GM23338 (cell line): ENCODE measurements at regions not wholly inside any gene's neighbourhood (a gene's known extent, or its start where the extent isn't known, plus 50 kb on each side); places are given as distances from the start of the nearest gene placed in this dataset.

ENCODE experiments used
- ATAC-seq: fragments of 200-7000 bp; cut with Tn5 transposase; 3 replicates; pipeline ENCODE4 v1.9.1; 2020
- DNase-seq: peaks from one replicate; pipeline ENCODE4 v3.0.0-alpha.2; 2015; ENCODE audit warnings: low spot score
- H2AFZ ChIP-seq: fragments of 200-600 bp; sonication (generic); 2 replicates; pipeline ENCODE4 v1.8.0; 2016; ENCODE audit warnings: antibody characterized with exemption, mild to moderate bottlenecking, moderate library complexity
- H3F3A ChIP-seq: fragments of 200-600 bp; sonication (generic); replicated peaks from 2 replicates; pipeline ENCODE4 v1.8.0; 2017; ENCODE audit warnings: antibody characterized with exemption, mixed run types, low read depth
- H3K27ac ChIP-seq: fragments of 200-600 bp; sonication (generic); 2 replicates; pipeline ENCODE4 v1.6.1; 2016; ENCODE audit warnings: low read depth
- H3K27me3 ChIP-seq: fragments of 200-600 bp; sonication (generic); 2 replicates; pipeline ENCODE4 v1.8.0; 2016; ENCODE audit warnings: mild to moderate bottlenecking, mixed run types, moderate library complexity; ENCODE audit not compliant: insufficient read depth
- H3K36me3 ChIP-seq: fragments of 200-600 bp; sonication (generic); 2 replicates; pipeline ENCODE4 v1.8.0; 2016; ENCODE audit warnings: mild to moderate bottlenecking; ENCODE audit not compliant: insufficient read depth
- H3K4me1 ChIP-seq: fragments of 200-600 bp; sonication (generic); 2 replicates; pipeline ENCODE4 v1.8.0; 2016; ENCODE audit warnings: mild to moderate bottlenecking, moderate library complexity; ENCODE audit not compliant: insufficient read depth
- H3K4me2 ChIP-seq: fragments of 200-600 bp; sonication (generic); 2 replicates; pipeline ENCODE4 v1.7.1; 2017; ENCODE audit warnings: mixed run types
- H3K4me3 ChIP-seq: fragments of 200-600 bp; sonication (generic); 2 replicates; pipeline ENCODE4 v1.6.1; 2016; ENCODE audit warnings: mixed run types
- H3K79me2 ChIP-seq: fragments of 200-600 bp; sonication (generic); replicated peaks from 2 replicates; pipeline ENCODE4 v1.8.0; 2017; ENCODE audit warnings: mild to moderate bottlenecking; ENCODE audit not compliant: insufficient read depth
- H3K9me2 ChIP-seq: fragments of 200-600 bp; sonication (generic); 2 replicates; pipeline ENCODE4 v1.8.0; 2017; ENCODE audit not compliant: insufficient read depth
- H4K20me1 ChIP-seq: fragments of 200-600 bp; sonication (generic); replicated peaks from 2 replicates; pipeline ENCODE4 v1.8.0; 2017; ENCODE audit warnings: mild to moderate bottlenecking; ENCODE audit not compliant: insufficient read depth
- H3K27ac Mint-ChIP-seq: 2 replicates; pipeline ENCODE4 v1.8.0; 2020; ENCODE audit warnings: inconsistent platforms, mild to moderate bottlenecking, moderate library complexity, mixed read lengths
- H3K27me3 Mint-ChIP-seq: 3 replicates; pipeline ENCODE4 v1.8.0; 2022; ENCODE audit warnings: low read depth, mild to moderate bottlenecking, moderate library complexity, mixed read lengths, inconsistent platforms; ENCODE audit not compliant: insufficient read depth, poor library complexity
- H3K36me3 Mint-ChIP-seq: 3 replicates; pipeline ENCODE4 v1.8.0; 2021; ENCODE audit warnings: low read depth, mild to moderate bottlenecking, inconsistent platforms, moderate library complexity, mixed read lengths
- H3K4me1 Mint-ChIP-seq: 3 replicates; pipeline ENCODE4 v1.8.0; 2020; ENCODE audit warnings: mild to moderate bottlenecking, inconsistent platforms, mixed read lengths
- H3K4me3 Mint-ChIP-seq: 3 replicates; pipeline ENCODE4 v1.8.0; 2021; ENCODE audit warnings: moderate library complexity, mild to moderate bottlenecking, inconsistent platforms, mixed read lengths
- H3K9me3 Mint-ChIP-seq: 3 replicates; pipeline ENCODE4 v1.8.0; 2020; ENCODE audit warnings: moderate library complexity, mild to moderate bottlenecking, inconsistent platforms, mixed read lengths
- CREB1 ChIP-seq: fragments of 250-450 bp; sonication (Bioruptor Pico); IDR thresholded peaks from 2 replicates; pipeline ENCODE4 v1.5.0; 2020; ENCODE audit warnings: low read depth, mild to moderate bottlenecking, moderate library complexity
- ETS1 ChIP-seq: IDR thresholded peaks from 2 replicates; pipeline ENCODE4 v1.6.1; 2016; ENCODE audit warnings: antibody characterized with exemption
- EZH2 ChIP-seq: fragments of 200-600 bp; sonication (generic); IDR thresholded peaks from one replicate; pipeline ENCODE4 v1.8.0; 2017; ENCODE audit warnings: antibody characterized with exemption, mild to moderate bottlenecking, low read depth; ENCODE audit not compliant: unreplicated experiment
- EZH2phosphoT487 ChIP-seq: fragments of 200-600 bp; sonication (generic); IDR thresholded peaks from one replicate; pipeline ENCODE4 v1.8.1; 2018; ENCODE audit warnings: antibody characterized with exemption; ENCODE audit not compliant: unreplicated experiment
- JUNB ChIP-seq: IDR thresholded peaks from one replicate; pipeline ENCODE4 v1.6.1; 2016; ENCODE audit warnings: antibody characterized with exemption; ENCODE audit not compliant: unreplicated experiment
- NANOG ChIP-seq: IDR thresholded peaks from 2 replicates; pipeline ENCODE4 v1.6.1; 2016; ENCODE audit warnings: antibody characterized with exemption, borderline replicate concordance
- STAT1 ChIP-seq: IDR thresholded peaks from one replicate; pipeline ENCODE4 v1.6.1; 2016; ENCODE audit warnings: antibody characterized with exemption; ENCODE audit not compliant: unreplicated experiment
- ZNF114 ChIP-seq: fragments of 250-450 bp; sonication (Bioruptor Pico); IDR thresholded peaks from 2 replicates; pipeline ENCODE4 v1.5.0; 2020; ENCODE audit warnings: mild to moderate bottlenecking, moderate library complexity
- ZNF331 ChIP-seq: fragments of 250-450 bp; sonication (Bioruptor Pico); IDR thresholded peaks from 2 replicates; pipeline ENCODE4 v1.5.0; 2020; ENCODE audit warnings: low read depth, mild to moderate bottlenecking, moderate library complexity
- TF ChIP-seq, protein P1 (sequence below), 2 experiments: fragments of 200-600 bp in 1 of 2; sonication (generic) in 1 of 2; conservative IDR thresholded peaks; 2 replicates each; pipeline versions ENCODE4 v1.5.1 to v1.6.1; 2016 to 2017; ENCODE audit warnings: antibody characterized with exemption in 2 of 2, low read depth in 2 of 2, mild to moderate bottlenecking in 2 of 2, moderate library complexity in 1 of 2
- TF ChIP-seq, protein P2 (sequence below): IDR thresholded peaks from one replicate; pipeline ENCODE4 v1.6.1; 2018; ENCODE audit warnings: antibody characterized with exemption; ENCODE audit not compliant: unreplicated experiment

GRCh38 chr4:37109756-37110155 is 134.8 kb upstream of the NWD2 start:
- H3K4me2 ChIP-seq, result no peak overlapping the region
- H3F3A ChIP-seq, result no peaks in the 10 kb centered on the region
- TF ChIP-seq EZH2phosphoT487, result no peak
- no peak for TF ChIP-seq ETS1
- TF ChIP-seq, protein P1, sequence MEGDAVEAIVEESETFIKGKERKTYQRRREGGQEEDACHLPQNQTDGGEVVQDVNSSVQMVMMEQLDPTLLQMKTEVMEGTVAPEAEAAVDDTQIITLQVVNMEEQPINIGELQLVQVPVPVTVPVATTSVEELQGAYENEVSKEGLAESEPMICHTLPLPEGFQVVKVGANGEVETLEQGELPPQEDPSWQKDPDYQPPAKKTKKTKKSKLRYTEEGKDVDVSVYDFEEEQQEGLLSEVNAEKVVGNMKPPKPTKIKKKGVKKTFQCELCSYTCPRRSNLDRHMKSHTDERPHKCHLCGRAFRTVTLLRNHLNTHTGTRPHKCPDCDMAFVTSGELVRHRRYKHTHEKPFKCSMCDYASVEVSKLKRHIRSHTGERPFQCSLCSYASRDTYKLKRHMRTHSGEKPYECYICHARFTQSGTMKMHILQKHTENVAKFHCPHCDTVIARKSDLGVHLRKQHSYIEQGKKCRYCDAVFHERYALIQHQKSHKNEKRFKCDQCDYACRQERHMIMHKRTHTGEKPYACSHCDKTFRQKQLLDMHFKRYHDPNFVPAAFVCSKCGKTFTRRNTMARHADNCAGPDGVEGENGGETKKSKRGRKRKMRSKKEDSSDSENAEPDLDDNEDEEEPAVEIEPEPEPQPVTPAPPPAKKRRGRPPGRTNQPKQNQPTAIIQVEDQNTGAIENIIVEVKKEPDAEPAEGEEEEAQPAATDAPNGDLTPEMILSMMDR (conservative IDR thresholded peaks at IDR 0.05; ENCODE audit: low read depth in 2 of 2), result no peak
- no peak for TF ChIP-seq NANOG
- TF ChIP-seq JUNB, result no peak
- TF ChIP-seq, protein P2, sequence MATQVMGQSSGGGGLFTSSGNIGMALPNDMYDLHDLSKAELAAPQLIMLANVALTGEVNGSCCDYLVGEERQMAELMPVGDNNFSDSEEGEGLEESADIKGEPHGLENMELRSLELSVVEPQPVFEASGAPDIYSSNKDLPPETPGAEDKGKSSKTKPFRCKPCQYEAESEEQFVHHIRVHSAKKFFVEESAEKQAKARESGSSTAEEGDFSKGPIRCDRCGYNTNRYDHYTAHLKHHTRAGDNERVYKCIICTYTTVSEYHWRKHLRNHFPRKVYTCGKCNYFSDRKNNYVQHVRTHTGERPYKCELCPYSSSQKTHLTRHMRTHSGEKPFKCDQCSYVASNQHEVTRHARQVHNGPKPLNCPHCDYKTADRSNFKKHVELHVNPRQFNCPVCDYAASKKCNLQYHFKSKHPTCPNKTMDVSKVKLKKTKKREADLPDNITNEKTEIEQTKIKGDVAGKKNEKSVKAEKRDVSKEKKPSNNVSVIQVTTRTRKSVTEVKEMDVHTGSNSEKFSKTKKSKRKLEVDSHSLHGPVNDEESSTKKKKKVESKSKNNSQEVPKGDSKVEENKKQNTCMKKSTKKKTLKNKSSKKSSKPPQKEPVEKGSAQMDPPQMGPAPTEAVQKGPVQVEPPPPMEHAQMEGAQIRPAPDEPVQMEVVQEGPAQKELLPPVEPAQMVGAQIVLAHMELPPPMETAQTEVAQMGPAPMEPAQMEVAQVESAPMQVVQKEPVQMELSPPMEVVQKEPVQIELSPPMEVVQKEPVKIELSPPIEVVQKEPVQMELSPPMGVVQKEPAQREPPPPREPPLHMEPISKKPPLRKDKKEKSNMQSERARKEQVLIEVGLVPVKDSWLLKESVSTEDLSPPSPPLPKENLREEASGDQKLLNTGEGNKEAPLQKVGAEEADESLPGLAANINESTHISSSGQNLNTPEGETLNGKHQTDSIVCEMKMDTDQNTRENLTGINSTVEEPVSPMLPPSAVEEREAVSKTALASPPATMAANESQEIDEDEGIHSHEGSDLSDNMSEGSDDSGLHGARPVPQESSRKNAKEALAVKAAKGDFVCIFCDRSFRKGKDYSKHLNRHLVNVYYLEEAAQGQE, result no peak
- no peaks in the 10 kb centered on the region for H3K27me3 Mint-ChIP-seq
- H3K4me1 ChIP-seq, result no peaks in the 10 kb centered on the region
- no peaks in the 10 kb centered on the region for H4K20me1 ChIP-seq
- H3K27me3 ChIP-seq, result no peaks in the 10 kb centered on the region
- DNase-seq (no peak), ATAC-seq (no peak)
- no peaks in the 10 kb centered on the region for H3K79me2 ChIP-seq
- H3K27ac ChIP-seq, result no peak overlapping the region
- H2AFZ ChIP-seq, result no peak overlapping the region
- H3K9me3 Mint-ChIP-seq, result no peaks in the 10 kb centered on the region
- no peak overlapping the region; the same call in 1 of the 2 replicates for H3K27ac Mint-ChIP-seq
- no peaks in the 10 kb centered on the region for H3K9me2 ChIP-seq
- no peaks in the 10 kb centered on the region for H3K36me3 ChIP-seq
- H3K4me3 Mint-ChIP-seq, result no peak overlapping the region
- no peaks in the 10 kb centered on the region for H3K36me3 Mint-ChIP-seq
- no peak overlapping the region for H3K4me3 ChIP-seq
- H3K4me1 Mint-ChIP-seq, result peaks cover 3% of the 10 kb centered on the region; the same call in 1 of the 3 replicates

GRCh38 chr4:37124800-37125199 is 119.7 kb upstream of the NWD2 start:
- H3K27me3 Mint-ChIP-seq, result no peaks in the 10 kb centered on the region
- H4K20me1 ChIP-seq, result no peaks in the 10 kb centered on the region
- H3K4me1 Mint-ChIP-seq, result peaks cover 3% of the 10 kb centered on the region; the same call in 1 of the 3 replicates
- TF ChIP-seq CREB1 (CRISPR knock-in tag) (no peak), EZH2phosphoT487 (no peak), ZNF331 (CRISPR knock-in tag) (no peak), STAT1 (no peak), EZH2 (no peak), ZNF114 (CRISPR knock-in tag) (no peak), ETS1 (no peak)
- TF ChIP-seq, protein P1 (conservative IDR thresholded peaks at IDR 0.05; ENCODE audit: low read depth in 2 of 2), result no peak

More at GRCh38 chr4:37124800-37125199, 119.7 kb upstream of the NWD2 start:
- no peak for ATAC-seq
- no peak overlapping the region for H3K27ac Mint-ChIP-seq
- no peaks in the 10 kb centered on the region for H3F3A ChIP-seq
- no peaks in the 10 kb centered on the region for H3K4me1 ChIP-seq
- no peaks in the 10 kb centered on the region for H3K36me3 Mint-ChIP-seq
- H3K4me2 ChIP-seq, result no peak overlapping the region
- H3K9me2 ChIP-seq, result no peaks in the 10 kb centered on the region
- DNase-seq, result no peak
- no peak overlapping the region for H3K4me3 Mint-ChIP-seq
- no peak overlapping the region for H3K27ac ChIP-seq
- no peak overlapping the region for H2AFZ ChIP-seq
- H3K9me3 Mint-ChIP-seq, result no peaks in the 10 kb centered on the region
- H3K79me2 ChIP-seq, result no peaks in the 10 kb centered on the region
- H3K27me3 ChIP-seq, result no peaks in the 10 kb centered on the region
- H3K36me3 ChIP-seq, result no peaks in the 10 kb centered on the region
- no peak overlapping the region for H3K4me3 ChIP-seq
